ENCODE measurements at regions not wholly inside any gene's neighbourhood (a gene's known extent, or its start where the extent isn't known, plus 50 kb on each side); places are given as distances from the start of the nearest gene placed in this dataset.

DNA sequence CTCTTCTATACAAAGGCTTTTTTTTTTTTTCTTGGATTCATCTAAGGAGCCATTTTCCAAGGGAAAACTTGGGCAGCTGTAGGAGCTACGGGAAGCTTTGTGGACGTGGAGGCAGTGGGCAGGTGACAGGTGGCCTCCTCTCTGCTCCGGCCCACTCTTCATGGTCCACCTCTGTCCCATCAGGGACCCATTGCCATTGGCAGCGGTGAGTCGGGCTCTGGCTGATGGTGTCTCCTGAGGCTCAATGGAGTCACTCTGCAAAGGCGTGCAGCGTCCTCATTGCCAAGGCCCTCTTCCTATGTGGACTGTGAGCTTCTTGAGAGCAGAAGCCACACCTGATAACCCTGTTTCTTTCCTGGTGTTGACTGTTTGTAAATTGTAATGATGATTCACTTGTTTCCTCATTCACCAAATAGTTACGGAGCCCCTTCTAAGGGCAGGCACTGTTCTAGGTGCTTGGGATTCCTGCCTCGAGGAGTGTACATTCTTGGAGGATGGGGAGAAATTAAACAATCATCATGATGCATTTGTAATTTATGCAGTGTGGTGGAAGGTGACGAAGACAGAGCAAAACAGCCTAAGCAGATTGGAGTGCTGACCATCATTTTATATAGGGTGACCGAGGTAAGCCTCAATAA, 240.3 kb upstream of the HS6ST1 start:
- peak; percentile 63 for DNase-seq (ENCODE audit: low read depth)
- no peak overlapping the region for H3K4me3 ChIP-seq (ENCODE audit: low read depth, low read length)
- TF ChIP-seq, protein P1, sequence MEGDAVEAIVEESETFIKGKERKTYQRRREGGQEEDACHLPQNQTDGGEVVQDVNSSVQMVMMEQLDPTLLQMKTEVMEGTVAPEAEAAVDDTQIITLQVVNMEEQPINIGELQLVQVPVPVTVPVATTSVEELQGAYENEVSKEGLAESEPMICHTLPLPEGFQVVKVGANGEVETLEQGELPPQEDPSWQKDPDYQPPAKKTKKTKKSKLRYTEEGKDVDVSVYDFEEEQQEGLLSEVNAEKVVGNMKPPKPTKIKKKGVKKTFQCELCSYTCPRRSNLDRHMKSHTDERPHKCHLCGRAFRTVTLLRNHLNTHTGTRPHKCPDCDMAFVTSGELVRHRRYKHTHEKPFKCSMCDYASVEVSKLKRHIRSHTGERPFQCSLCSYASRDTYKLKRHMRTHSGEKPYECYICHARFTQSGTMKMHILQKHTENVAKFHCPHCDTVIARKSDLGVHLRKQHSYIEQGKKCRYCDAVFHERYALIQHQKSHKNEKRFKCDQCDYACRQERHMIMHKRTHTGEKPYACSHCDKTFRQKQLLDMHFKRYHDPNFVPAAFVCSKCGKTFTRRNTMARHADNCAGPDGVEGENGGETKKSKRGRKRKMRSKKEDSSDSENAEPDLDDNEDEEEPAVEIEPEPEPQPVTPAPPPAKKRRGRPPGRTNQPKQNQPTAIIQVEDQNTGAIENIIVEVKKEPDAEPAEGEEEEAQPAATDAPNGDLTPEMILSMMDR (IDR thresholded peaks at IDR 0.05; ENCODE audit: insufficient read depth, low read depth, low read length) = no peak

DNA sequence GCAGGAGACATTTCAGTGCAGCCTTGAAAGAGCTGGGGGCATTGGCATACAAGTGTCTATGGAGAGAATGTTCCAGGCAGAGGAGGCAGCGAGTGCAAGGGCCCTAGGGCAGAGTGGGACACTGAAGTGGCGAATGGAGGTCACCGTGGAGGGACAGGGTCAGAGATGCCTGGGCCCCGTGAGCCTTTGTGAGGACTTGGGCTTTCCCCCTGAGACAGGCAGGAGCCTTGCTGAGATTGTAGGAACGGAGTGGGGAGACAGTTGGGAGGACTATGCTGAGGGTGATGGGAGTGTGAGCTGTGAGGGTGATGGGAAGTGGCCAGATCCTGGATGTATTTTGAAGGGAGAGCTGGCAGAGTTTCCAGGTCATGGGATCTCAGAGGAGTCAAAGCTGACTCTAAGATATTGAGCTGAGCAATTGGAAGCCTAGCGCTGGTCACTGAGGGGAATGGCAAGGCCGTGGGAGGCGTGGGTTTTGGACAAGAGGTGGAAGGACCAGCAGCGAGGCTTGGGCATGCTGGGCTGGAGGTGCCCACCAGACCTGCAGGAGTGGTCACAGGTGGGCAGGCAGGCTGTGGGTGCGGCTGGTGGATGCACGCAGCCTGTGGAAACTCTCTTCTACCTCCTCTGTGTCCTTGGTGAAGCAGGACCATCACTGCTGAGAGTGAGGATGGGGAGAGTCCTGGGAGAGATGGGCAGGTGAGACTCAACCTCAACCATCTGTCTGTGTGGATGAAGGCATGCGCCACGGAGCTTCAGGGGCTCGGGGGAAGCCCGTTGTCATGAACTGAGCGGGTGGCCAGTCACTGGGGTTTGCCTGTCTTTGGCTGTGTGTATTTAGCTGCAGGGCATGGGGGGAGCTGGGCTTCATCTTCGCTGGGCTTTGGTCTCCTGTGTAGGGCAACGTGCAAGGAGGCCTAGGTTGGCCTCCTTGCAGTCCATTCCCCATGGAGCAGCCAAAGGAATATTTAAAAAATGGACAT, 241.2 kb upstream of the HS6ST1 start:
- DNase-seq (ENCODE audit: low read depth) = no peak
- TF ChIP-seq, protein P1 (IDR thresholded peaks at IDR 0.05; ENCODE audit: insufficient read depth, low read depth, low read length) = no peak
- H3K4me3 ChIP-seq (ENCODE audit: low read depth, low read length) = no peak overlapping the region

DNA sequence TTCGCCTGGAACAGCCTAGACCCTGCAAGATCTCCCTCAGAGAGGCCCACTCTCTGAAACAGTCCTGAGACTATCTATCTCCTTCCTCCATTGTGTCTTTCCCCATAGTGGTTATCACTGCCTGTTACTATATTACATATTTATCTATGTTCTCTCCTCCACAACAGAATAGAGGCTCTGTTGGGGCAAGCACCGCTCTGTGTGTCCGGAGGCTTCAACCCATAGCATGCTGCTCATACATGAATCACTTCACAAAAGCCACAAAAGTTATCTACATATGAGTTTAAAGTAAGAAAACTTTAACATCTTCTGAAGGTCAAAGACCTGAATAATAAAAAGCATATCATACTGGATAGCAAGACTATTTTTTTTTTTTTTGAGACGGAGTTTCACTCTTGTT, 242.1 kb upstream of the HS6ST1 start:
- DNase-seq (ENCODE audit: low read depth) = no peak
- H3K4me3 ChIP-seq (ENCODE audit: low read depth, low read length) = no peak overlapping the region
- TF ChIP-seq, protein P1 (IDR thresholded peaks at IDR 0.05; ENCODE audit: insufficient read depth, low read depth, low read length) = no peak

DNA sequence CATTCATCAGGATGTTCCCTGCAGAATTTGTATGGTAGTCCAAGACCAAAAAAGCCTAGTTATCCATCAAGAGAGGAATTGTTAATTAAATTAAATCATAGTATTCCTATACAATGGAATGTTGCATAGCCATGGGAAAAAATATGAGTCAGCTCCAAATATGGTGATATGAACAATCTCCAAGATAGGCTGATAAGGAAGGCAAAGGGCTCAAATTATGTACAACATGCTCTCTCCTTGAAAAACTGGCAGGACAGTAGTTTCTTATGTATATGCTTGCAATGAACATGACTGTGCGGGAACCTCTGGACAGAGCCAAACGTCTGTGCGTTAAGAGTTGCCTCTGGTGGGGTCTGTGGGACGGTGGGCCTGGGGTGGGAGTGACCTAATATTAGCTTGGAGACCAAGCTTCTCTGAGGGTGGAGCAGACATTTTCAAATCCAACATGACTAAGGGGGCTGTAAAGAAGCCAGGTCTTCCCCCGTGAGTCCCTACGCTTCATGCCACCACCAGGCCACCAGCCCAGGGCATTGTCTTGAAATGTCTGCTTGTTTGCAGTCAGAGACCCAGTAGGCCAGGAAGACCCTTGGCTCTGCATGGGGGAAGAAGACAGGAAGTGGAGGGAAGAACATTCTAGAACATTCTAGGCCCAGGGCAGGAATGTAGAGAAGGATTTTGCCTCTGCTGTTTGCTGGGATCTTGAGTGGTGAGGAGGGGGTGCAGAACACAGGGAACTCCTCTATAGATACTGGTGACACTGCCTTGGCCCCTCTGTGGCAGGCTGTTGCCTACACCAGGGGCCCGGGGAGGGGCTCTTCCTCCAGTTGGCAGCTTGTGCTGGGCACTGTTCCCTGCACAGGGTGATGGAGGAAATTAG, 244.0 kb upstream of the HS6ST1 start:
- no peak overlapping the region for H3K4me3 ChIP-seq (ENCODE audit: low read depth, low read length)
- TF ChIP-seq, protein P1 (IDR thresholded peaks at IDR 0.05; ENCODE audit: insufficient read depth, low read depth, low read length) = no peak
- no peak for DNase-seq (ENCODE audit: low read depth)

DNA sequence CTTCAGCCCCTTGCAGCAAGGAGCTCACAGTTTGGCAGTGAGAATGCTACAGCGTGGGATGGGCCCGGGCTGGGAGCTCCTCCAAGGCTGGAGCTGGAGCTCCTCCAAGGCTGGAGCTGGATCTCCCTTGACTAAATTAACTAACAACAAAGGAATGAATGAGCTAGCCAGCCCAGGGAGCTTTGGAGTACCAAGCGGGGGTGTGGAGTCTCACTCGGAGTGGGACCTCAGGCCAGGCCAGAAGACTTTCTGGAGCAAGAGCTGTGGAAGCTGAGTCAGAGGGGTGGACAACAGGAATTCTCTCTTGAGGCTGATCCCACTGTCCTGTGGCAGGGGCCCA, 244.7 kb upstream of the HS6ST1 start:
- H3K4me3 ChIP-seq (ENCODE audit: low read depth, low read length) = no peak overlapping the region
- TF ChIP-seq, protein P1 (IDR thresholded peaks at IDR 0.05; ENCODE audit: insufficient read depth, low read depth, low read length) = no peak
- DNase-seq (ENCODE audit: low read depth) = peak; percentile 83

DNA sequence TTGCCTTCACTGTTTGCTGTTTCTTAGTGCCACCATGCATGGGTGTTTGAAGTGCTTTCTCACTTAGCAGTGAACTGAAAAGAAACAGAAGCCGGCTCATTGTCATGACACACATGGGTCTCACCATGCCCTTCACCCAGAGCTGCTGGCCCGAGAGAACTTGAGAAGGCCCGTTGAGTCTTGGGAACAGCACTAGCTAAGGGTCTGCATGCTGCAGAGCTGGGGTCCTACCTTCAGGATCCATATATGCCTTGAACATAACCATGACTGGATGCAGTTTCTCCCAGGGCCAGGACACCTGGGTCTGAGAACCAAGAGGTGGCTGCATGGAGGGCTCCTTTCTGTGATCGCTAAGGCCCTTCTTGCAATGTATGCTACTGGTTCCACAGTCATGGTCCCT, 245.5 kb upstream of the HS6ST1 start:
- DNase-seq (ENCODE audit: low read depth) = no peak
- TF ChIP-seq, protein P1 (IDR thresholded peaks at IDR 0.05; ENCODE audit: insufficient read depth, low read depth, low read length) = no peak
- no peak overlapping the region for H3K4me3 ChIP-seq (ENCODE audit: low read depth, low read length)

Data from fibroblast of villous mesenchyme (primary cell).